Transverse colon (tissue), 4 donors: ENCODE measurements at regions not wholly inside any gene's neighbourhood (a gene's known extent, or its start where the extent isn't known, plus 50 kb on each side); places are given as distances from the start of the nearest gene placed in this dataset.

ENCODE experiments used
- DNase-seq: peaks from one replicate; pipeline ENCODE4 v3.0.0-alpha.2; 2019
- H3K27ac ChIP-seq, 4 donors: fragments of 200-600 bp; sonication (generic); 2 replicates each; pipeline ENCODE4 v1.5.1; 2016 to 2018; ENCODE audit warnings: inconsistent platforms in 4 of 4
- H3K27me3 ChIP-seq: fragments of 200-600 bp; sonication (generic); 2 replicates; pipeline ENCODE4 v1.5.1; 2017; ENCODE audit warnings: inconsistent platforms
- H3K36me3 ChIP-seq, 4 donors: fragments of 200-600 bp; sonication (generic); 2 replicates each; pipeline ENCODE4 v1.5.1; 2017 to 2019; ENCODE audit warnings: inconsistent platforms in 4 of 4
- H3K4me1 ChIP-seq, 4 donors: fragments of 200-600 bp; sonication (generic); 2 replicates each; pipeline ENCODE4 v1.5.1; 2017 to 2020; ENCODE audit warnings: inconsistent platforms in 4 of 4
- H3K4me3 ChIP-seq, 4 donors: fragments of 200-600 bp; sonication (generic); 1 replicate in 1 of 4; 2 replicates in 3 of 4; pipeline versions ENCODE4 v1.5.1 to v1.6.1; 2017 to 2019; ENCODE audit warnings: inconsistent platforms in 4 of 4
- H3K9me3 ChIP-seq, 2 donors: fragments of 200-600 bp; sonication (generic); 2 replicates each; pipeline ENCODE4 v1.5.1; 2017 to 2019; ENCODE audit warnings: inconsistent platforms in 2 of 2
- CTCF ChIP-seq, 5 experiments: fragments of 200-600 bp in 3 of 5; fragments of 450-650 bp in 2 of 5; sonication (generic) in 3 of 5; IDR thresholded peaks; 1 replicate in 2 of 5; 2 replicates in 3 of 5; pipeline ENCODE4 v1.5.1; 2016 to 2017; ENCODE audit warnings: antibody characterized with exemption in 5 of 5, inconsistent platforms in 3 of 5, mild to moderate bottlenecking in 2 of 5, moderate library complexity in 1 of 5
- EP300 ChIP-seq: sonication (generic); formaldehyde crosslinking; IDR thresholded peaks from one replicate; pipeline ENCODE4 v1.6.1; 2017; ENCODE audit warnings: antibody characterized with exemption, low read depth
- POLR2A ChIP-seq: fragments of 450-650 bp; IDR thresholded peaks from one replicate; pipeline ENCODE4 v1.6.1; 2016; ENCODE audit warnings: antibody characterized with exemption, mild to moderate bottlenecking, moderate library complexity
- POLR2AphosphoS5 ChIP-seq, 3 donors: sonication (generic); formaldehyde crosslinking; IDR thresholded peaks; one replicate each; pipeline ENCODE4 v1.6.1; 2016; ENCODE audit warnings: antibody characterized with exemption in 3 of 3
- WGBS, 2 donors: methylation state at CpG; one replicate each; pipeline ENCODE4 v1.1.5; 2018; ENCODE audit warnings: low coverage in 1 of 2; 5-methylcytosine and 5-hydroxymethylcytosine counted together
- in situ Hi-C, 4 donors: fragments of 200-750 bp; cut with MboI; loops; one replicate each; pipeline versions ENCODE4 v1.15.0 to v1.15.1; 2017; ENCODE audit warnings: low sequenced_read_pairs in 3 of 4, low pct_ligation_motif_present in 1 of 4, low pct_unique_long_range_greater_than_20kb in 1 of 4
- intact Hi-C: fragments of 100-400 bp; cut with DNase I; formaldehyde crosslinking; loops from one replicate; pipeline ENCODE4 v1.15.1; 2023; ENCODE audit warnings: low total_unique reads

- Histone ChIP-seq H3K4me1 (no peaks in the 10 kb centered on the region), H3K27me3 (no peaks in the 10 kb centered on the region), H3K27ac (no peak overlapping the region), H3K36me3 (no peaks in the 10 kb centered on the region), H3K4me3 (no peak overlapping the region), H3K9me3 (no peaks in the 10 kb centered on the region)
- DNase-seq = no peak
- WGBS, 2 donors = 85 to 86% methylated on average over 4 to 6 of the region's 6 CpGs
- TF ChIP-seq EP300 (no peak), POLR2AphosphoS5 (IDR thresholded peaks at IDR 0.05) (no peak), CTCF (IDR thresholded peaks at IDR 0.05) (no peak), POLR2A (no peak)
- in situ Hi-C loops = no loop called here
- intact Hi-C loops = no loop called here
Measured at GRCh38 chr4:79255793-79256192, 70.1 kb downstream of the NAA11 start.

GRCh38 chr4:79253924-79254323, 71.9 kb downstream of the NAA11 start:
- Histone ChIP-seq H3K4me3 (no peak overlapping the region), H3K36me3 (no peaks in the 10 kb centered on the region), H3K27ac (no peak overlapping the region), H3K27me3 (no peaks in the 10 kb centered on the region), H3K4me1 (no peaks in the 10 kb centered on the region), H3K9me3 (no peaks in the 10 kb centered on the region)
- intact Hi-C loops = no loop called here
- in situ Hi-C loops = no loop called here
- TF ChIP-seq EP300 (no peak), POLR2A (no peak), CTCF (IDR thresholded peaks at IDR 0.05) (no peak), POLR2AphosphoS5 (IDR thresholded peaks at IDR 0.05) (no peak)
- DNase-seq = no peak
- 86 to 100% methylated on average over 1 of the region's 1 CpG for WGBS, 2 donors

- intact Hi-C loops (no loop called here), in situ Hi-C loops (no loop called here)
- Histone ChIP-seq H3K27ac (no peak overlapping the region), H3K9me3 (no peaks in the 10 kb centered on the region), H3K36me3 (no peaks in the 10 kb centered on the region), H3K4me3 (no peak overlapping the region), H3K27me3 (no peaks in the 10 kb centered on the region), H3K4me1 (no peaks in the 10 kb centered on the region)
- no peak for DNase-seq
- TF ChIP-seq EP300 = no peak
- TF ChIP-seq POLR2A = no peak
- no peak for TF ChIP-seq CTCF (IDR thresholded peaks at IDR 0.05)
- TF ChIP-seq POLR2AphosphoS5 (IDR thresholded peaks at IDR 0.05) = no peak
Measured at GRCh38 chr4:79253168-79253567, 72.7 kb downstream of the NAA11 start.

- intact Hi-C loops (no loop called here), in situ Hi-C loops (no loop called here)
- Histone ChIP-seq H3K9me3 (no peaks in the 10 kb centered on the region), H3K27me3 (no peaks in the 10 kb centered on the region), H3K4me1 (no peaks in the 10 kb centered on the region), H3K4me3 (no peak overlapping the region), H3K36me3 (no peaks in the 10 kb centered on the region), H3K27ac (no peak overlapping the region)
- TF ChIP-seq CTCF (IDR thresholded peaks at IDR 0.05) (no peak), POLR2AphosphoS5 (IDR thresholded peaks at IDR 0.05) (no peak), EP300 (no peak), POLR2A (no peak)
- WGBS, 2 donors = 84 to 92% methylated on average over 4 of the region's 4 CpGs
- no peak for DNase-seq
Measured at GRCh38 chr4:79250887-79251286, 75.0 kb downstream of the NAA11 start.
